ENCODE measurements at regions not wholly inside any gene's neighbourhood (a gene's known extent, or its start where the extent isn't known, plus 50 kb on each side); places are given as distances from the start of the nearest gene placed in this dataset.
"Not testable (repeated sequence)": the region's sequence is repeated elsewhere in the genome, so short reads cannot be mapped to it uniquely, and the experiment has no call there.

DNA sequence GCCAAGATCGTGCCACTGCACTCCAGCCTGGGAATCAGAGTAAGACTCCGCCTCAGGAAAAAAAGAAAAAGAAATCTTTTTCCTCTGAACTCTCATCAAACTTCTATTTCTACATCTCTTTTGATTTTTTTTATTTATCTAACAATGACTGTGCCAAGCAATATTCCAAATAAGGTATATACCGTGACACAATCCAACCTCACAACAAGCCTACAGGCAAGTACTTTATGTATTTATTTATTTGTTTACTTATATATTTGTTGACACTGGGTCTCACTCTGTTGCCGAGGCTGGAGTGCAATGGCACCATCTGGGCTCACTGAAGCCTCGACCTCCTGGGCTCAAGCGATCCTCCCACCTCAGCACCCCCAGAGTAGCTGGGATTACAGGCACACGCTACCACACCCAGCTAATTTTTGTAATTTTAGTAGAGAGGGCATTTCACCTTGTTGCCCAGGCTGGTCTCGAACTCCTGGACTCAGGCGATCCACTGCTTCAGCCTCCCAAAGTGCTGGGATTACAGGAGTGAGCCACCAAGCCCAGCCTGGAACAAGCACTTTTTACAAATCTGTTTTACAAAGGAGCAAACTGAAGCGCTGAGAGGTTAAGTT lies 94.9 kb upstream of the CHD2 start:
- DNase-seq = no peak

DNA sequence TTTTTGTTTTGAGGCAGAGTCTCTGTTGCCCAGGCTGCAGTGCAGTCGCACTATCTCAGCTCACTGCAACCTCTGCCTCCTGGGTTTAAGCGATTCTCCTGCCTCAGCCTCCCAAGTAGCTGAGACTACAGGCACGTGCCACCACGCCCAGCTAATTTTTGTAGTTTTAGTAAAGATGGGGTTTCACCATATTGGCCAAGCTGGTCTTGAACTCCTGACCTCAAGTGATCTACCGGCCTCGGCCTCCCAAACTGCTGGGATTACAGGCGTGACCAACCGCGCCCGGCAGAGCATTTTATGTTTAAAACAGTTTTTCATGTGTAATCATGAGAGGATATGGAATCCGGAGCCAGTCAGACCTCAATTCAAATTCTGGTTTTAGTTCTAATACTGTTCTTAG lies 94.0 kb upstream of the CHD2 start:
- DNase-seq = not testable (repeated sequence)

DNA sequence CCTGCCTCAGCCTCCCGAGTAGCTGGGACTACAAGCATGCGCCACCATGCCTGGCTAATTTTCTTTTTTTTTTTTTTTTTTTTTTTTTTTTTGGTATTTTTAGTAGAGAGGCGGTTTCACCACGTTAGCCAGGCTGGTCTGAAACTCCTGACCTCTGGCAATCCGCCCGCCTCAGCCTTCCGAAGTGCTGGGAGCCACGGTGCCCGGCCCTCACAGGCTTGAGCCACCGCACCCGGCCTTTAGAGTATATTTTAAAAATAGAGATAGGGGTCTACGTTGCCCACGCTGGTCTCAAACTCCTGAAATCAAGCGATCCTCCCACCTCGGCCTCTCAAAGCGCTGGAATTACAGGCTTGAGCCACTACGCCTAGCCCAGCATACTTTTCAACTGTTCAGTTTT lies 93.4 kb upstream of the CHD2 start:
- no peak for DNase-seq

GRCh38 chr15:92807971-92808571 lies 92.1 kb upstream of the CHD2 start:
- DNase-seq = peak; percentile 71

DNA sequence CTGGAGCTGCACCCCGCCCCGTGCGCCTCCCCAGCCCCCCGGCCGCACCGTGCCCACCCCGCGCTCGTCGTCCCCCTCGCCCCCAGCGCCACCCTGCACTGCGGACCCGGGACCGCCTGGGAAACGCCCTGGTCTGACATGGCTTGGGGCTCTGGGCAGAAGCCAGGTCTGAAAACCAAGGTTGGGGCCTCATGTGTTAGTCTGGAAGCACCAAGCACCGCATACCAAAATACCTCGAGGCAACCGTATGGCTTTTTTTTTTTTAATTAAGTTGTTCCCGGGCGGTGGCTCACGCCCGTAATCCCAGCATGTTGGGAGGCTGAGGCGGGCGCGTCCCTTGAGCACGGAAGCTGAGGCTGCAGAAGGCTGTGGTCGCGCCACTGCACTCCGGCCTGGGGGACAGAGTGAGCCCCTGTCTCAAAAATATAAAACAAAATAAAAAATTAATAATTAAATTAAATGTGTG lies 91.5 kb upstream of the CHD2 start:
- DNase-seq = no peak

- peak; percentile 99 for DNase-seq
These were observed 90.9 kb upstream of the CHD2 start for GRCh38 chr15:92809064-92809879.

- DNase-seq = peak; percentile 74
These were observed 90.2 kb upstream of the CHD2 start for GRCh38 chr15:92809880-92810361.

- DNase-seq = peak; percentile 69
These were observed 89.5 kb upstream of the CHD2 start for GRCh38 chr15:92810418-92811138.

- DNase-seq = no peak
These were observed 88.8 kb upstream of the CHD2 start for GRCh38 chr15:92811148-92811913.

- DNase-seq = no peak
These were observed 87.9 kb upstream of the CHD2 start for GRCh38 chr15:92812271-92812670.

DNA sequence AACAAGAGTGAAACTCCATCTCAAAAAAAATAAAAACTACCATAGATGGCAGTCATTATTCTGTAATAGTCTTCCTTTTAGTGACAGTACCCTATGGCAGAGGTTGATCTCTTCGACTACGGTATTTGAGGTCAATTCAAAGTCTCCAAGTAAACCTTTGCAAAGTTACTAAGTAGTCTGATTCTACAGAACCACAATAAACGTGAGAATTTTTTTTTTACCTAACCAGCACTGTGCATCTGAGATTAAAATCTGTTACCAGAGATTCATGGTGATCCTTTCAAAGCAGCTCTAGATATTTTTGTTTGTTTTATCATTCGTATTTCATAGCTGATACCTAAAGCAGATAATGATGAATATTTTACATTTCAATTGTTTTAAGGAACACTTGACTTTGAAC lies 86.6 kb upstream of the CHD2 start:
- DNase-seq = no peak

DNA sequence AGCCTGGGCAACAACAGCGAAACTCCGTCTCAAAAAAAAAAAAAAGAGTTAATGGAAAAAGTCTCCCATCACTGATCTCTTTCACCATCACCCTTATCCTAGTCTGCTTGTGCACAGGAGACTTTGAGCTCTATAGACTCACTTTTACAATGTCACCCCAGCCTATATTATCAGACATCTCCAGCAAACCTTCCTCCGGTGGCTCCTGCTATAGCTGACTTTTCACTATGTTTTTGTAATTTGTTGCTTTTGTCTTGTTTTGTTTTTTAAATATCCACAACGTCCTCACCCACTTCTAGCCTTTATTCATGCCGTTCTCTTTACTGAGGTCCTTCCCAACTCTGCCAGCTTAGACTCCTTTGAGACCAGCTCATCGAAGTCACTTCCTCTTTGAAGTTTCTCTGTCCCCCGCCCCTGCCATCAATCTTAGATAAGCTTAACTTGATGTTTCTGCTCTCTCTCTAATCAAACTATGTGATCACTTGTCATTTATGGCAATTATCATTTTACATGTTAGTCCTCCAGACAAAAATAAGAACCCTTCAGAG lies 82.7 kb upstream of the CHD2 start:
- no peak for DNase-seq

DNA sequence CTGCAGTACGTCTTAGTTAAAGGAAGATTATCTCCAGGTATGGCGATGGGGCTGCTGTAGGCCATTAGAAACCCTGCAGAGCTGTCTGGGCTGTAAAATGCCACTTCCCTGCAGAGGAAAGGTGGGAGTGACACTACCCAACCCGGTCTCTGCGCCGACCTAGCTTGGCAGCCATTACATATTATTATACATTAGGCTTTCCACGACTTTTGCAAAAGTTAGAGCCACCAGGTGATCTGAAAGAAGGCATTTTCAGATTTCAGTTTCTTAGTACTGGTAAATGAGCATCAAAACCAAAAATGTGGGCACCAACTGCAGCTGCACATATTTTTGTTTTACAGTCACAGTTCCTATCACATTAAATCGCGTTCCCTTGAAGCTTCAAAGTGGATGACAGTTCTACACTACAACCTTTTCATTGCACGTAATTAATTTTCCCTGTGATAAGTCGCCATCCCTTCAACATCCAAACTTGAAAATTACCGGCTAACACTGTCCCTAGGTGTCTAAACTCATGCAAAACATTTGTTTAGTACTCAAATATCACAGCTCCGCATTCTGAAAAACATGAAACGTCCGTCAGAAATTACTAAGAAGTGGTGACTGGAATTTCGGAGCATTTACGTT lies 81.4 kb upstream of the CHD2 start:
- DNase-seq = no peak

- DNase-seq = no peak
These were observed 80.6 kb upstream of the CHD2 start for GRCh38 chr15:92819278-92820235.

DNA sequence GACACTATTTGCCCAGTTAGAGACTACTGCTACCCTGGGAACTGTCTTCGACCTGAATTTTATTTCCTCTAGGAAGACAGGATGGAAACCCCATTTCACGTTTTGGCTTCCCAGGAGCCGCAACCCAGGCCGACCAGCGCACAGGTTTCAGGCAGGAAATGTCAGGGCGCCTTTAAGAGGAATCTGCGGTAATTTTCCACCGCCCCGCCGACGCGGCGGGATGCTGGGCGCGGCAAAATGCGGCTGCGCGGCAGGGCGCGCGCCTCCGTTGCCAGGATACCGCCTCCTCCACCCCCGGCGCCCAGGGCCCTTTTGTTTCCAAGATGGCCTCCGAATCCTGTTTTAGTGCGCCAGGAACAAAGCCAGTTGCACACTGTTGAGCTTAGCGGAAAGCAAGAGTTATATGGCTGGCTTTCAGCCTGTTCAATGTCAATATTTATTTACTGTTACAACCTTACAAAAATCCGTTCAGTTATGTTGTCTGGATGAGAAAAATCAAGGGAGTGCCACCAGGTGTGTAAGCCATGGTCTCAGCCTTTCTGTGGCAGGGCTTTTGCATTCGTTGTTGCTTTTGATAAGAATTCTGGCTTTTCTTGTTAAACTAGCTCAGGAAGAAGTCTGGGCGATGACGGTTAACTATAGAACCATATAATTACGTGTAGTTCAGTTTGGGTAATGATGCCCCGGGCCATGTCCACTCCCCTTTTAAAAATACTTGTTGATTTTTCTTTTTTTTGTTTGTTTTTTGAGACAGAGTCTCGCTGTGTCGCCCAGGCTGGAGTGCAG lies 79.7 kb upstream of the CHD2 start:
- DNase-seq = peak; percentile 91

- DNase-seq = no peak
These were observed 78.5 kb upstream of the CHD2 start for GRCh38 chr15:92821491-92822116.

DNA sequence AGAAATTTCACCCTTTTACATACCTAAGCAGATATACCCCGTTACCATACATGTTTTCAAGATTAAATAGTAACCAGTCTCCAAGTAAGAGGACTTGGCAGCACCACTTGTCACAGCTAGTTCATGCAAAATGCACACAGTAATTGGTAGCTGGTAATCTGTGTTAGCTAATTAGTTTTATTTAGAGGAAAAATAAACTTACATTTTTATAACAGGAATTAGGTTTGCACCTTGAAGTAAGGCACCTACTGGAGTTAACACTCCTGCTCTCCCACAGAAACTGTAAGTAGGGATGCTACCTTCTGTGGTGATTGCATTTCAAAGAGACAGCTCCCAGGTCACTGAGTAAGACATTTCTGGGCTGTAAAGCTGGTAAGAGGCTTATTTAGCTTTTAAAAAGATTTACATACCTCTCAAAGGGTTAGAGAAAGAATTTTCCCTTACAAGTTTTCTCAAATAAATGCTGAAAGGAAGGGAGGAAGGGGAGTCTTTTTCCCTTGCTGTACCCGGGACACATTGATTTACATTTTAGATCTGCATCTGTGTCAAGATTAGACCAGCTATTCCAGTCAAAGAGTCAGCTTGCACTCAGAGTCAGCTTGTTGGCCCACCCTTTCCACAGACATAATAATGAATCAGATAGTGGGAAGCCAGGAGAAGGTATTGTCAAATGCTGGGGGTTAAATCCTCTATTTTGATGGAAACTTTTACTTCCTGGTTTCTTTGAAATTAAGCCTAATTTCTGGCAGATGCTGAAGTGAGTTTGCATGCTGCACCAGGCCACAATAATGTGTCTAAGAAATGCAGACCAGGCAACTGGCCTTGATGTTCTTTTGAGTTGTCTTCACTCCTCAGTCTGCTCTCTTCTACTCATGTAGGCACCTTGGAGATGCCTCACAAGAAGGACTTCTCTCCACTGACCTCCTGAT lies 77.6 kb upstream of the CHD2 start:
- no peak for DNase-seq

- DNase-seq = no peak
These were observed 74.1 kb upstream of the CHD2 start for GRCh38 chr15:92825985-92826384.

All from activated CD8-positive, alpha-beta memory T cell treated with anti-CD3 and anti-CD28 coated beads for 24 hours (primary cell).